NCI-H2107 treated with DMSO at 0.1 percent for 48 hours (cell line): ENCODE measurements at regions not wholly inside any gene's neighbourhood (a gene's known extent, or its start where the extent isn't known, plus 50 kb on each side); places are given as distances from the start of the nearest gene placed in this dataset.

Experiments used
- DNase-seq: peaks from one replicate; lab custom pipeline; 2025; ENCODE audit not compliant: unreplicated experiment; lab: John Stamatoyannopoulos, UW

GRCh38 chr17:53996890-53997289, 174.2 kb downstream of the KIF2B start:
- DNase-seq: no peak

- DNase-seq: no peak
These were observed 185.1 kb downstream of the KIF2B start for GRCh38 chr17:54007855-54008254.

- no peak for DNase-seq
These were observed 186.8 kb downstream of the KIF2B start for GRCh38 chr17:54009502-54009901.

- DNase-seq: no peak
These were observed 190.3 kb downstream of the KIF2B start for GRCh38 chr17:54013072-54013471.

GRCh38 chr17:54015734-54016133, 193.0 kb downstream of the KIF2B start:
- no peak for DNase-seq

- DNase-seq: no peak
These were observed 198.7 kb downstream of the KIF2B start for GRCh38 chr17:54021418-54021817.

- no peak for DNase-seq
These were observed 206.4 kb downstream of the KIF2B start for GRCh38 chr17:54028986-54029580.

GRCh38 chr17:54029986-54030385, 207.3 kb downstream of the KIF2B start:
- DNase-seq: no peak

- no peak for DNase-seq
These were observed 223.8 kb downstream of the KIF2B start for GRCh38 chr17:54046570-54046969.

GRCh38 chr17:54063639-54064038, 240.9 kb downstream of the KIF2B start:
- no peak for DNase-seq

GRCh38 chr17:54085020-54085419, 262.3 kb downstream of the KIF2B start:
- no peak for DNase-seq

- no peak for DNase-seq
These were observed 263.2 kb downstream of the KIF2B start for GRCh38 chr17:54085934-54086333.

GRCh38 chr17:54096216-54096615, 273.5 kb downstream of the KIF2B start:
- DNase-seq: no peak

GRCh38 chr17:54099221-54099620, 276.5 kb downstream of the KIF2B start:
- no peak for DNase-seq

GRCh38 chr17:54102246-54102645, 279.5 kb downstream of the KIF2B start:
- DNase-seq: no peak

GRCh38 chr17:54111576-54111975, 288.8 kb downstream of the KIF2B start:
- no peak for DNase-seq

- no peak for DNase-seq
These were observed 294.7 kb downstream of the KIF2B start for GRCh38 chr17:54117452-54117851.

- DNase-seq: no peak
These were observed 301.7 kb downstream of the KIF2B start for GRCh38 chr17:54124456-54124855.

GRCh38 chr17:54153423-54153822, 330.7 kb downstream of the KIF2B start:
- no peak for DNase-seq

GRCh38 chr17:54157542-54157941, 334.8 kb downstream of the KIF2B start:
- no peak for DNase-seq

GRCh38 chr17:54172096-54172984, 349.6 kb downstream of the KIF2B start:
- DNase-seq: no peak

GRCh38 chr17:54172985-54173316, 350.2 kb downstream of the KIF2B start:
- no peak for DNase-seq
